H9 (cell line): ENCODE measurements at regions not wholly inside any gene's neighbourhood (a gene's known extent, or its start where the extent isn't known, plus 50 kb on each side); places are given as distances from the start of the nearest gene placed in this dataset.

ENCODE experiments used
- DNase-seq: peaks from one replicate; pipeline ENCODE4 v3.0.0-alpha.2; 2017
- H2AFZ ChIP-seq: one replicate; pipeline ENCODE4 v1.6.1; 2013; ENCODE audit warnings: mild to moderate bottlenecking, low read length, control low read depth, moderate library complexity
- H2AK5ac ChIP-seq: 2 replicates; pipeline ENCODE4 v1.6.1; 2013; ENCODE audit warnings: low read length, control low read depth, mixed read lengths; ENCODE audit not compliant: insufficient read length
- H2BK120ac ChIP-seq: one replicate; pipeline ENCODE4 v1.6.1; 2013; ENCODE audit warnings: low read depth, mild to moderate bottlenecking, low read length, control low read depth, inconsistent platforms; ENCODE audit not compliant: poor library complexity, severe bottlenecking
- H2BK12ac ChIP-seq: 2 replicates; pipeline ENCODE4 v1.6.1; 2013; ENCODE audit warnings: low read length, control low read depth, mixed read lengths, low read depth; ENCODE audit not compliant: insufficient read length
- H2BK15ac ChIP-seq: 2 replicates; pipeline ENCODE4 v1.6.1; 2013; ENCODE audit warnings: low read depth, low read length, control low read depth
- H2BK20ac ChIP-seq: one replicate; pipeline ENCODE4 v1.6.1; 2013; ENCODE audit warnings: low read depth, mild to moderate bottlenecking, low read length, control low read depth, inconsistent platforms; ENCODE audit not compliant: poor library complexity, severe bottlenecking
- H2BK5ac ChIP-seq: 2 replicates; pipeline ENCODE4 v1.6.1; 2013; ENCODE audit warnings: low read length, control low read depth, mixed read lengths; ENCODE audit not compliant: insufficient read length
- H3K14ac ChIP-seq: 2 replicates; pipeline ENCODE4 v1.6.1; 2013; ENCODE audit warnings: low read length, control low read depth; ENCODE audit not compliant: insufficient read depth
- H3K18ac ChIP-seq: 2 replicates; pipeline ENCODE4 v1.6.1; 2013; ENCODE audit warnings: low read depth, mild to moderate bottlenecking, mixed read lengths, low read length, control low read depth; ENCODE audit not compliant: insufficient read length
- H3K23ac ChIP-seq: 2 replicates; pipeline ENCODE4 v1.6.1; 2013; ENCODE audit warnings: low read length, control low read depth, mixed read lengths, low read depth; ENCODE audit not compliant: insufficient read length
- H3K23me2 ChIP-seq: 2 replicates; pipeline ENCODE4 v1.6.1; 2013; ENCODE audit warnings: low read depth, mild to moderate bottlenecking, mixed read lengths, low read length, control low read depth; ENCODE audit not compliant: insufficient read length, poor library complexity, severe bottlenecking
- H3K27ac ChIP-seq: 2 replicates; pipeline ENCODE4 v1.5.1; 2013; ENCODE audit warnings: low read length, control low read depth, mixed read lengths, low read depth; ENCODE audit not compliant: insufficient read length
- H3K27me3 ChIP-seq: 2 replicates; pipeline ENCODE4 v1.6.1; 2013; ENCODE audit warnings: low read length, control low read depth, inconsistent platforms; ENCODE audit not compliant: insufficient read depth
- H3K4ac ChIP-seq: 2 replicates; pipeline ENCODE4 v1.6.1; 2013; ENCODE audit warnings: low read depth, mild to moderate bottlenecking, control low read depth, inconsistent platforms, low read length, moderate library complexity
- H3K4me1 ChIP-seq: 2 replicates; pipeline ENCODE4 v1.6.1; 2013; ENCODE audit warnings: low read length, control low read depth, inconsistent platforms; ENCODE audit not compliant: insufficient read depth
- H3K4me2 ChIP-seq: 2 replicates; pipeline ENCODE4 v1.6.1; 2013; ENCODE audit warnings: low read length, control low read depth, mixed read lengths; ENCODE audit not compliant: insufficient read length, insufficient read depth
- H3K56ac ChIP-seq: 2 replicates; pipeline ENCODE4 v1.6.1; 2013; ENCODE audit warnings: low read depth, mild to moderate bottlenecking, mixed read lengths, low read length, control low read depth; ENCODE audit not compliant: insufficient read length
- H3K79me1 ChIP-seq: 2 replicates; pipeline ENCODE4 v1.6.1; 2013; ENCODE audit warnings: low read depth, mild to moderate bottlenecking, moderate library complexity, low read length, control low read depth, inconsistent platforms; ENCODE audit not compliant: insufficient read depth, poor library complexity, severe bottlenecking
- H3K79me2 ChIP-seq: 2 replicates; pipeline ENCODE4 v1.6.1; 2013; ENCODE audit warnings: low read length, control low read depth, inconsistent platforms; ENCODE audit not compliant: insufficient read depth
- H3K9ac ChIP-seq: 2 replicates; pipeline ENCODE4 v1.6.1; 2013; ENCODE audit warnings: low read length, control low read depth, mixed read lengths; ENCODE audit not compliant: insufficient read length; ENCODE audit errors: extremely low read depth
- H3K9me3 ChIP-seq: one replicate; pipeline ENCODE4 v1.6.1; 2013; ENCODE audit warnings: low read depth, low read length, inconsistent platforms; ENCODE audit not compliant: control insufficient read depth
- H3T11ph ChIP-seq: one replicate; pipeline ENCODE4 v1.6.1; 2013; ENCODE audit warnings: mild to moderate bottlenecking, low read length, control low read depth, inconsistent platforms
- H4K20me1 ChIP-seq: one replicate; pipeline ENCODE4 v1.6.1; 2013; ENCODE audit not compliant: control insufficient read depth, insufficient read length, insufficient read depth
- H4K5ac ChIP-seq: 2 replicates; pipeline ENCODE4 v1.6.1; 2013; ENCODE audit warnings: low read depth, mild to moderate bottlenecking, mixed read lengths, low read length, control low read depth; ENCODE audit not compliant: insufficient read length
- H4K8ac ChIP-seq: replicated peaks from 2 replicates; pipeline ENCODE4 v1.6.1; 2013; ENCODE audit warnings: low read length, control low read depth, mixed read lengths, low read depth; ENCODE audit not compliant: insufficient read length
- H4K91ac ChIP-seq: 2 replicates; pipeline ENCODE4 v1.6.1; 2013; ENCODE audit warnings: low read depth, mild to moderate bottlenecking, moderate library complexity, mixed read lengths, low read length, control low read depth; ENCODE audit not compliant: insufficient read length
- H3K27ac Mint-ChIP-seq, 3 experiments: 2 replicates in 2 of 3; 3 replicates in 1 of 3; pipeline ENCODE4 v1.8.0; 2020 to 2021; ENCODE audit warnings: mixed read lengths in 3 of 3, mild to moderate bottlenecking in 1 of 3, moderate library complexity in 1 of 3
- H3K27me3 Mint-ChIP-seq: 2 replicates; pipeline ENCODE4 v1.8.0; 2021; ENCODE audit warnings: low read depth, mild to moderate bottlenecking, moderate library complexity, mixed read lengths
- H3K36me3 Mint-ChIP-seq, 3 experiments: 2 replicates in 2 of 3; 3 replicates in 1 of 3; pipeline ENCODE4 v1.8.0; 2020 to 2021; ENCODE audit warnings: low read depth in 3 of 3, mixed read lengths in 3 of 3; ENCODE audit not compliant: insufficient read depth in 1 of 3
- H3K4me1 Mint-ChIP-seq, 2 experiments: 2 replicates each; pipeline ENCODE4 v1.8.0; 2020; ENCODE audit warnings: mixed read lengths in 2 of 2
- H3K4me3 Mint-ChIP-seq, 2 experiments: 2 replicates in 1 of 2; 3 replicates in 1 of 2; pipeline ENCODE4 v1.8.0; 2020 to 2021; ENCODE audit warnings: mild to moderate bottlenecking in 2 of 2, mixed read lengths in 2 of 2, moderate library complexity in 1 of 2
- H3K9me3 Mint-ChIP-seq, 2 experiments: 2 replicates in 1 of 2; 3 replicates in 1 of 2; pipeline ENCODE4 v1.8.0; 2020; ENCODE audit warnings: mild to moderate bottlenecking in 2 of 2, mixed read lengths in 2 of 2, moderate library complexity in 1 of 2
- WGBS: extraction: QIAGEN DNeasy Blood & Tissue Kit; methylation state at CpG from one replicate; pipeline ENCODE4 v1.1.7; 2013; ENCODE audit warnings: missing lambda C conversion rate, low lambda C conversion rate, mixed read lengths; ENCODE audit not compliant: insufficient read length; ENCODE audit errors: extremely low coverage; 5-methylcytosine and 5-hydroxymethylcytosine counted together
- TF ChIP-seq, protein P1 (sequence below): fragments of 200-600 bp; sonication (generic); conservative IDR thresholded peaks from 3 replicates; pipeline ENCODE4 v1.8.0; 2021; ENCODE audit warnings: antibody characterized with exemption, mild to moderate bottlenecking

DNA sequence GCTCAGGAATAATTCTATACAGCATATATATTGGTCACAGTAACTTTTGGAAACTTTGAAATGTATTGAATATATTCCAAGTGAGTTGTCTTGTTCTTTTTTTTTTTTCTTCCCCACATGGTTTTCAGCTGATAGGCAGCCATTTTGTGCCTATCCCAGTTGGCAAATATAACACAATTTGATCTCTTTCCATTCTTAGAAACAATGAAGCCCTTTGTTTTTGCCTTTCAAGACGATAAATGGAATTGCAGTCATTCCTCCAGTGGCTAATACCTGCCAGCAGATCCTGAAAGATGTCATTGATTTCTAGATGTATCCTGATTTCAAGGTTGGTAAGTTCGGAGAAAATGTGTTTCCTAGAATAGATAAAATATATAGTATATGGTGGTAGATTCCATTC is 951.1 kb upstream of the SLC10A2 start:
- Histone ChIP-seq H2BK5ac (no peak overlapping the region), H3K14ac (no peak overlapping the region), H3K56ac (no peak overlapping the region), H3K9me3 (no peaks in the 10 kb centered on the region), H4K5ac (no peak overlapping the region), H3K4me2 (no peak overlapping the region), H3K23ac (no peak overlapping the region), H2AFZ (no peak overlapping the region), H3K27me3 (no peaks in the 10 kb centered on the region), H3K18ac (no peak overlapping the region), H3K4ac (no peak overlapping the region), H2BK12ac (no peak overlapping the region), H3K9ac (no peak overlapping the region), H4K91ac (no peak overlapping the region), H3K79me1 (no peaks in the 10 kb centered on the region), H2BK120ac (no peak overlapping the region), H3K4me1 (no peaks in the 10 kb centered on the region), H3K23me2 (no peaks in the 10 kb centered on the region), H2BK15ac (no peak overlapping the region), H3K27ac (no peak overlapping the region), H4K20me1 (no peaks in the 10 kb centered on the region), H3T11ph (no peak overlapping the region), H4K8ac (no peak overlapping the region), H3K79me2 (no peaks in the 10 kb centered on the region), H2BK20ac (no peak overlapping the region), H2AK5ac (no peak overlapping the region)
- no peaks in the 10 kb centered on the region for H3K9me3 Mint-ChIP-seq
- no peak overlapping the region for H3K27ac Mint-ChIP-seq
- TF ChIP-seq, protein P1, sequence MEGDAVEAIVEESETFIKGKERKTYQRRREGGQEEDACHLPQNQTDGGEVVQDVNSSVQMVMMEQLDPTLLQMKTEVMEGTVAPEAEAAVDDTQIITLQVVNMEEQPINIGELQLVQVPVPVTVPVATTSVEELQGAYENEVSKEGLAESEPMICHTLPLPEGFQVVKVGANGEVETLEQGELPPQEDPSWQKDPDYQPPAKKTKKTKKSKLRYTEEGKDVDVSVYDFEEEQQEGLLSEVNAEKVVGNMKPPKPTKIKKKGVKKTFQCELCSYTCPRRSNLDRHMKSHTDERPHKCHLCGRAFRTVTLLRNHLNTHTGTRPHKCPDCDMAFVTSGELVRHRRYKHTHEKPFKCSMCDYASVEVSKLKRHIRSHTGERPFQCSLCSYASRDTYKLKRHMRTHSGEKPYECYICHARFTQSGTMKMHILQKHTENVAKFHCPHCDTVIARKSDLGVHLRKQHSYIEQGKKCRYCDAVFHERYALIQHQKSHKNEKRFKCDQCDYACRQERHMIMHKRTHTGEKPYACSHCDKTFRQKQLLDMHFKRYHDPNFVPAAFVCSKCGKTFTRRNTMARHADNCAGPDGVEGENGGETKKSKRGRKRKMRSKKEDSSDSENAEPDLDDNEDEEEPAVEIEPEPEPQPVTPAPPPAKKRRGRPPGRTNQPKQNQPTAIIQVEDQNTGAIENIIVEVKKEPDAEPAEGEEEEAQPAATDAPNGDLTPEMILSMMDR: no peak
- no peak overlapping the region for H3K4me3 Mint-ChIP-seq
- no peak for DNase-seq
- H3K36me3 Mint-ChIP-seq: no peaks in the 10 kb centered on the region
- WGBS: no CpG with 5 or more reads among the region's 2 CpGs
- peaks cover 2 to 3% of the 10 kb centered on the region in 2 experiments; a peak in 2 of 4 replicates for H3K4me1 Mint-ChIP-seq
- H3K27me3 Mint-ChIP-seq: no peaks in the 10 kb centered on the region
